NCI-H510A (cell line): ENCODE measurements at regions not wholly inside any gene's neighbourhood (a gene's known extent, or its start where the extent isn't known, plus 50 kb on each side); places are given as distances from the start of the nearest gene placed in this dataset.
"Not testable (repeated sequence)": the region's sequence is repeated elsewhere in the genome, so short reads cannot be mapped to it uniquely, and the experiment has no call there.

Source experiments
- DNase-seq: peaks from one replicate; lab custom pipeline; 2025; lab: John Stamatoyannopoulos, UW

DNA sequence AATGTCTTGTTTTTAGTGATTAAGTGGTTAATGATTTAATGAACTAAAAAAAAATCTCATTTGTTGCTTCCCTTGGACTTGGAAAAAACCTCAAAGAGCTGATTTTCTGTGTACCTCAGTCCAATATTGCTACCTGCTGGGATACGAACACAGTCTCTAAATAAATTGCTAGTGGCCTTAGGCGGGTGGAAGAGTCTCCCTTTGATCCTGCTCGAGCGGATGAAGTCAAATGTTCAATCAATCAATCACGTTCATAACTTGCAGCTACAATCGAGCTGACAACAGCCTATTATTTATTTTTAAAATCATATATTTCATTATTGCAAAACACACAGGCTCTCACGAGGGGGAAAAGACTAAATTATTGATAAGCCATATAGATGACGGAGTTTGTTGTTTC lies 57.3 kb upstream of the HABP2 start:
- DNase-seq = no peak

DNA sequence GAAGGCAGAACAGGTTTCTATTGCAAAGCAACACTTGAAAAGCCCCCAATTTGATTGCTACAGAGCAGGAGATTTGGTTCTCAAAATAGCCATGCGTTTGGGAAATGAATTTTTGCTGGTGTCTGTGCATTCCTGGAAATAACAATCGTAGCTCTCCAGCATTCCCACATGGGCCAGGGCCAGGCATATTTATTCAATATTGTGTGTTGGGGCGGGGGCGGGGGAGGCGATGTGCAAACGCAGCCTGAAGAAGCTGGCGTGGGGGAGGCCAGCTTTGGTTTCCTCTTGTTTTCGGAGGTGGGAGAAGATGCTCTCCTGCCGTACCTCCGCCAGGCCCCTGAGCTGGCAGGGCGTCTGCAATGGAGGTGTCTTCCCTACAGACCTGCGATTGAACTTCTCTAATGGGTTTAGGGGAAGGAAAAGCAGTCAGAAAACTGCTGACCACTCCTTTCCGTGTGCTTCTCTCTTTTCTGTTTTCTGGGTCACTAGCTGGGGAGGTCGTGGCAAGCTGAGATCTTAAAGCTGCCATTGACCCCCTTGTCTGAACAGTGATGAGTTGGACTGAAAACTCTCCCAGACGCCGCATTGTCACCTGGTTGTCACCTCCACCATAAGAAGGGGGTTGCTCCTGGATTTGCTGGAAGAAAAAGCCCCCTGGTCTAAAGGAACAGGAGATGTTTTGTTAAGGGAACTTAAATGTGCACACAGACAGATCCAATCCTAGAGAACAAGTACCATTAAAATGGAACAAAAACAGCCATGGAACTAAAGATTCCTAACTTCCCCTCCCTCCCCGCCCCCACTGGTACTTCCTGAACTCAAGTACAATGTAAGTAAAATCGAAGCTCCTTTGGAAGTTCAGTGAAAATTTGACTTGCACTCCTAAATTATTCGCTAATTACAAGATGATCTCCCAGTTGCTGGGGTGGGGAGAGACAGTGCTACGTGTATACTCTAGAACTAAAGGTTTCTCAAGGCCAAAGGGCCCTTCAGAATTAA lies 56.4 kb upstream of the HABP2 start:
- no peak for DNase-seq

DNA sequence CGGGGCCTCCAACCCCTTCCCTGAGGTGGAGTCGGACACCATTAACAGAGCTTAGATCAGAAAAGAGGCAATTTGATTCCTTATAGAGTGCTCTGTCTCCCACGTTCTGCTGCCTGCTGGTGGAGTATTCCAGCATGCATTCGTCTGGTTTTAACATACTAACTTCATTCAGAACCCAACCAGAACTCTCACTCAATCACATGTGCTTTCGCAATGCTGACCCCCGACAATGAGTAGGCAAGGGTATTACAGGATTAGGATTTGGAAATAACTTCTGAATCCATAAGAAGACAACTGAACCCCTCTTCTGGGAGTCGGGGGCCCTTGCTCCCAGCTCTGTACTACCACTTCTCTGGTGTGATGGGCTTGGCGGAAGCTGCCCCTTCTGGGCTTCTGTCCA lies 55.7 kb upstream of the HABP2 start:
- no peak for DNase-seq

DNA sequence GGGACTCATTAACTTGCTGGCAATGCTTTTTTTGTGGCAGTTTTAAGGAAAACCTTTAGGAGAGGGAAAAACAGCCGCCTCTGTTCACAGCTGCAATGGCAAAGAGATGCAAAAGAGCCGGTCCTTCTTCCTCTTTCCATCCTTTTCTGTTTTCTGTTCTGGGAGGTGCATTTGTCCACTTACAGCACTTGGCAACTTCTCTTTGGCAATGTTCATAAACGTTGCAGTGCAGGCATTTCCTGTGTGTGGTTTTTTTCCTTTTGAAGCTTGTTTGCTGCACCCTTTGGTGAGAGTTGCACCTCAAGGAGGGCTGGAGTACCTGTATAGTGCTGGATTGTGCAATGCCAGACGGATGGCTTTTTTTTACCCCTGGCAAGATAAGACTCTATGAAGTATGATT lies 53.9 kb upstream of the HABP2 start:
- peak; percentile 39 for DNase-seq

DNA sequence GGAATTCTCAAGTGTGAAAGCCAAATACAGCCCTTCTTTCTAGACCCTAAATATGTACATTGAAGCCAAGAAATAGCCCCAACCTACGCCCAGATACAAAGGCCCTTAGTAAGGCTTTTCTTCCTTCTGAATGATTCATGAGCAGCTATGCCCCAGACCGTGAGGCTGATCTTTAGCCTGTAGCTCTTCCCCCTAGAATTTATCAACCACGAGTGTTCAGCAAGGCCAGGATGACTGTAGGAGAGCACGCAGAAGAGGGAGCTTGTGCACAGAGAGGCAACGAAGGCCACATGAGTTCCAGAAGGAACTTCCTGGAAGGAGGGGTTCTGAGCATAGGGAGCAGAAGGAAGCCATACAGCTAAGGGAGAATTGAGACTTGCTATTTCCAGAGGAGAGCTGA lies 53.0 kb upstream of the HABP2 start:
- DNase-seq = no peak

DNA sequence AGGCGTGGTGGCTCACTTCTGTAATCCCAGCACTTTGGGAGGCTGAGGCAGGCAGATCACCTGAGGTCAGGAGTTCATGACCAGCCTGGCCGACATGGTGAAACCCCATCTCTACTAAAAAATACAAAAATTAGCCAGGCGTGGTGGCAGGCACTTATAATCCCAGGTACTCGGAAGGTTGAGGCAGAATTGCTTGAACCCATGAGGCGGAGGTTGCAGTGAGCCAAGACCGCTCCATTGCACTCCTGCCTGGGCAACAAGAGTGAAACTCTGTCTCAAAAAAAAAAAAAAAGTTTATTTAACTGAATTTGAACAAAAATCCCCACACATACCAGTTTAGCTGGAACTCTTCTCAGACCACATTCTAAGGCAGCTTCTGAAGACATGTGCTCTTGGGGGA lies 51.8 kb upstream of the HABP2 start:
- DNase-seq = not testable (repeated sequence)
